Testis (tissue), 2 donors: ENCODE measurements at regions not wholly inside any gene's neighbourhood (a gene's known extent, or its start where the extent isn't known, plus 50 kb on each side); places are given as distances from the start of the nearest gene placed in this dataset.

Experiments used
- DNase-seq: peaks from one replicate; pipeline ENCODE4 v3.0.0-alpha.2; 2019
- H3K27ac ChIP-seq, 2 donors: fragments of 200-600 bp; sonication (generic); one replicate each; pipeline ENCODE4 v1.5.1; 2019
- H3K27me3 ChIP-seq: fragments of 200-600 bp; sonication (generic); one replicate; pipeline ENCODE4 v1.5.1; 2019
- H3K36me3 ChIP-seq: fragments of 200-600 bp; sonication (generic); one replicate; pipeline ENCODE4 v1.5.1; 2017; ENCODE audit warnings: low read depth; ENCODE audit errors: missing control alignments
- H3K4me1 ChIP-seq: fragments of 200-600 bp; sonication (generic); one replicate; pipeline ENCODE4 v1.5.1; 2019
- H3K4me3 ChIP-seq, 2 donors: fragments of 200-600 bp; sonication (generic); one replicate each; pipeline ENCODE4 v1.5.1; 2017 to 2019
- H3K9me3 ChIP-seq: fragments of 200-600 bp; sonication (generic); one replicate; pipeline ENCODE4 v1.5.1; 2017
- CTCF ChIP-seq, 3 experiments: fragments of 450-650 bp in 2 of 3; fragments of 200-600 bp in 1 of 3; sonication (generic) in 1 of 3; IDR thresholded peaks; one replicate each; pipeline ENCODE4 v1.5.1; 2016 to 2019; ENCODE audit warnings: antibody characterized with exemption in 3 of 3, mild to moderate bottlenecking in 2 of 3, moderate library complexity in 1 of 3
- POLR2A ChIP-seq: fragments of 450-650 bp; IDR thresholded peaks from one replicate; pipeline ENCODE4 v1.6.1; 2017; ENCODE audit warnings: antibody characterized with exemption, mild to moderate bottlenecking, moderate library complexity
- WGBS, 2 donors: methylation state at CpG; one replicate each; pipeline ENCODE4 v1.1.5; 2018; 5-methylcytosine and 5-hydroxymethylcytosine counted together
- intact Hi-C: fragments of 100-400 bp; cut with DNase I; formaldehyde crosslinking; loops from one replicate; pipeline ENCODE4 v1.15.1; 2023; ENCODE audit warnings: low total_unique reads

- Histone ChIP-seq H3K27me3 (no peaks in the 10 kb centered on the region), H3K4me1 (no peaks in the 10 kb centered on the region), H3K27ac (no peak overlapping the region), H3K9me3 (no peaks in the 10 kb centered on the region), H3K4me3 (no peak overlapping the region), H3K36me3 (no peaks in the 10 kb centered on the region)
- intact Hi-C loops: no loop called here
- WGBS, 2 donors: 67 to 72% methylated on average over 2 of the region's 2 CpGs
- no peak for TF ChIP-seq CTCF (IDR thresholded peaks at IDR 0.05)
- TF ChIP-seq POLR2A: no peak
- DNase-seq: no peak
Measured at GRCh38 chr4:151553874-151554273, 144.9 kb downstream of the FHIP1A start.

- TF ChIP-seq POLR2A (no peak), CTCF (IDR thresholded peaks at IDR 0.05) (no peak)
- 60 to 71% methylated on average over 1 of the region's 1 CpG for WGBS, 2 donors
- no peaks in the 10 kb centered on the region for H3K4me1 ChIP-seq
- no peak overlapping the region for H3K27ac ChIP-seq
- intact Hi-C loops: no loop called here
- DNase-seq: no peak
- no peaks in the 10 kb centered on the region for H3K9me3 ChIP-seq
- H3K27me3 ChIP-seq: no peaks in the 10 kb centered on the region
- H3K4me3 ChIP-seq: no peak overlapping the region
- no peaks in the 10 kb centered on the region for H3K36me3 ChIP-seq
Measured at GRCh38 chr4:151555151-151555945, 146.4 kb downstream of the FHIP1A start.

- no peak for DNase-seq
Measured at GRCh38 chr4:151558496-151559113, 149.6 kb downstream of the FHIP1A start.

GRCh38 chr4:151559595-151559994, 150.6 kb downstream of the FHIP1A start:
- Histone ChIP-seq H3K4me1 (no peaks in the 10 kb centered on the region), H3K9me3 (no peaks in the 10 kb centered on the region), H3K4me3 (no peak overlapping the region), H3K27me3 (no peaks in the 10 kb centered on the region), H3K27ac (no peak overlapping the region), H3K36me3 (no peaks in the 10 kb centered on the region)
- WGBS, 2 donors: 63 to 73% methylated on average over 2 of the region's 2 CpGs
- DNase-seq: no peak
- TF ChIP-seq CTCF (IDR thresholded peaks at IDR 0.05) (no peak), POLR2A (no peak)
- intact Hi-C loops: no loop called here

More at GRCh38 chr4:151558496-151559113, 149.6 kb downstream of the FHIP1A start:
- Histone ChIP-seq H3K4me1 (no peaks in the 10 kb centered on the region), H3K27ac (no peak overlapping the region), H3K27me3 (no peaks in the 10 kb centered on the region), H3K9me3 (no peaks in the 10 kb centered on the region), H3K36me3 (no peaks in the 10 kb centered on the region), H3K4me3 (no peak overlapping the region)
- TF ChIP-seq CTCF (IDR thresholded peaks at IDR 0.05): no peak
- no peak for TF ChIP-seq POLR2A
- intact Hi-C loops: no loop called here
- WGBS, 2 donors: 90 to 94% methylated on average over 3 of the region's 3 CpGs
